HT1080 (cell line): ENCODE measurements at regions not wholly inside any gene's neighbourhood (a gene's known extent, or its start where the extent isn't known, plus 50 kb on each side); places are given as distances from the start of the nearest gene placed in this dataset.
"Not testable (repeated sequence)": the region's sequence is repeated elsewhere in the genome, so short reads cannot be mapped to it uniquely, and the experiment has no call there.

Source experiments
- DNase-seq: peaks from one replicate; pipeline ENCODE4 v3.0.0-alpha.2; 2015; ENCODE audit warnings: low read depth

DNA sequence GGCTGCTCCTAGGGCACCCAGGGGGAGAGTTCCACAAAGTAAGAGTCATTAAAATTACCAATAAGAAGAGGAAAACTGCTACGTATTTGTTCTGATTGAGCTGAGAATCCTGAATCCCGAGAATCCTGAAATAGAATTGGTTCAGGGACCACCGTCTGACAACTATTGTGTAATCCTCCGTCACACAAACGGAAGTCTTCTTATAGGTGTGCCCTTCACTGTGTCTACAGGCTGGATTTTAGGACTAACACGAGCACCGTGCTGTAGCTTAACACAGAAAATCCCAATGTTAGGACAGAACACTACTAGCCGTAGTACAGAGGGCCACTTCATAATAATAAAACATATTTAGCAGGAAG is 50.6 kb upstream of the RNF182 start:
- no peak for DNase-seq

DNA sequence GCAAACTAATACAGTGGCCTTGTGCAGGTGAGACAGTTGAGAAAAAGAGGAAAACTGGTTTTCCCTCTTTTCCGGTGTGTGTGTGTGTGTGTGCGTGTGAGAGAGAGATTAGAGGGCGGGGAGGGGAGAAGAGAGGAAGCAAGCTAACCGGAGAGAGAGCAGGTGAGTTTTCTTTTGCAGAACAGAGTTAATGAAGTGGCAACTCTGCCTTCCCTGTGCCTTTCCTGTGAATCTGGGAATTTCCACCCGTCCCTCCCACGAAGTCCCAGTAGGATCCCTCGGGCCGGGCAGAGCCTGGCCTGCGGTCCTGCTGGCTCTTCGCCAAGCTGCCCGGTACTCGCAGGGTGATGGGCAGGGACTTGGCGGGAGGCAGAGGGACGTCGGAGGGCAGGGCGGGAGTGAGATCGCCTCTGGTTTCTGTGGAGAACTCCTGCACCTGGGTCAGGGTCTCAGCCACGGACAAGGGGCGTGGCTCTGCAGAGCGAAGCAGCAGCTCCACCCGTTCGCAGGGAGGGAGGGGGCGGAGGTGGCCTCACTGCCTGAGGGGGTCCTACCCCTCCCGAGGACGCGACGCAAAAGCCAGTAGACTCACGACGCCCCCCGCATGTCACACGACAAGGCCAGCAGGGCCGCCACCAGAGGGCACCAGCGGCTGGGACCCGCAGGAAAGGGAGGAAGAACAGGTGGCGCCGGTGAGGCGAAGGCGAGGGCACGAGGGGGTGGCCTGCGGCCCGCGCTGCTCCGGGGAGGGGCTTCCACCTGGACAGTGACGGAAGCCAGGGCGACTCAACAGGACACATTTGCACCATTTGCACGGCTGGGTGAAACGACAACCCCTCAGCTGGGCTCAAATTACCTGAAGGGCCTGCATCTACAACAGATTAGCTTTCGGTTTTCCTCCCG is 51.2 kb upstream of the RNF182 start:
- DNase-seq, result peak; percentile 56

DNA sequence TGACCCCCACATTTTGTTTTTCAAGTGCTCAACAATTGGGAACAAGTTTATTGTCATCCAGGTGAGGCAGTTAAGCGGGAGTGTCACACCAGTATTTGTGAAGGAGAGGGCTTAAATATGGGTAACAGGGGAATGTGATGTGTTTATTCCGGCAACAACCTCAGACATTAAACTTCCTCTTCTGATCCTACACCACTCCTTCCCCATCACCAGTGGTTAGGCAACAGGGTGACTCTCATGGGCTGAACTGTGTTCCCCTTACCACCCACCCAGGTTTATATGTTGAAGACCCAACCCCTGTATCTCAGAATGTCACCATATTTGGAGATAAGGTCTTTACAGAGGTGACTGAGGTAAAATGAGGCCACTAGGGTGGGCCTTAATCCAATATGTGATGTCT is 52.1 kb upstream of the RNF182 start:
- no peak for DNase-seq

DNA sequence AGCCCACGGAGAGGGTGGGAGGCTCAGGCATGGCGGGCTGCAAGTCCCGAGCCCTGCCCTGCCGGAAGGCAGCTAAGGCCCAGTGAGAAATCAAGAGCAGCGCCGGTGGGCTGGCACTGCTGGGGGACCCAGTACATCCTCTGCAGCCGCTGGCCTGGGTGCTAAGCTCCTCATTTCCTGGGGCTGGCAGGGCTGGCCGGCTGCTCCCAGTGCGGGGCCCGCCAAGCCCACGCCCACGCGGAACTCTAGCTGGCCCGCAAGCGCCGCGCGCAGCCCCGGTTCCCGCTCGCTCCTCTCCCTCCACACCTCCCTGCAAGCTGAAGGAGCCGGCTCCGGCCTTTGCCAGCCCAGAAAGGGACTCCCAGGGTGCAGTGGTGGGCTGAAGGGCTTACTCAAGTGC is 52.7 kb upstream of the RNF182 start:
- DNase-seq, result not testable (repeated sequence)

DNA sequence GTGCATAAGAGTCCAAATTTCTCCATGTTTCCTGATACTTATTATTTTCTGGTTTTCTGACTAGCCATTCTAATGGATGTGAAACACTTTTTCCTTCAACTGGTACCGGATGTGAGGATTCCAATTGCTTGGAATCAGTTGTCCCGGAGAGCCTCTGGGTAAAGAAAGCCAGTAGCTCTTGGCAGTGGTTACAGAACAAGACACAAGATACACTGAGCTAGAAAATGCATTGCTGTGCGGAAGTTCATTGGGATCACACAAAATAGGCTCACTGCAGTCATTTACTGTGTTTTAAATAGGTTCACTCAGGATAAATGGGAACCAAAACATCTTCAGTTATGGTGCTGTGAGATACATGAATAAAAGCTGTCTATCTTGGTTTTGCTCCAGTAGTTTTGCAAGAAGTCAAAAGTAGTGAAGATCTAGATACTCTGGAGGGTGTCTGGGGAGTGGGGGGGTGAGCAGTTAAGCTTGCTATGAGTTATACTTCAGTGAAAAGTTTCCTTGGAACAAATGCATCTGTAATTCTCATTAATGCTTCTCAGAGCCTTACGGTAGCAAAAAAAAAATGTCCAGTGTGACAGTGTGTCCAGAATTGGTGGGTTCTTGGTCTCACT is 54.4 kb upstream of the RNF182 start:
- DNase-seq, result no peak

DNA sequence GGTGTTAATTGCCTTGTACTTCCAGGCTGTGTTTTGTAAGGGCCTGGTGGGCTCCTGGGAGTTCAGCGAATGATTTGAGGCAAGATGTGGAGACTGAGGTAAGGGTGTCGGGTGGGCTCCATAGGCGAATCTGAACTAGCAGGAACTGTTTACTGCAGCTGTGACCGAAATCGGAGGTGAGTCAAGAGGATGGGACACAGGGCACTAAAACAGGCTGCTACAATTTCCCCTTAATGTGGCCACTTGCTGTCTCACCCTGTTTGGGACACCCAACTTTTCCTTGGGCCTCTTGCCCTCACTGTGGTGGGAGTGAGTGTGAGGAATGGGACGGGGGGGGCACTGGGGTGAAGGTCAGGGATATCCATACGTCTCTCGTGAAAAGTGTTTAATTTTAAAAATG is 53.9 kb upstream of the MCUR1 start:
- no peak for DNase-seq

DNA sequence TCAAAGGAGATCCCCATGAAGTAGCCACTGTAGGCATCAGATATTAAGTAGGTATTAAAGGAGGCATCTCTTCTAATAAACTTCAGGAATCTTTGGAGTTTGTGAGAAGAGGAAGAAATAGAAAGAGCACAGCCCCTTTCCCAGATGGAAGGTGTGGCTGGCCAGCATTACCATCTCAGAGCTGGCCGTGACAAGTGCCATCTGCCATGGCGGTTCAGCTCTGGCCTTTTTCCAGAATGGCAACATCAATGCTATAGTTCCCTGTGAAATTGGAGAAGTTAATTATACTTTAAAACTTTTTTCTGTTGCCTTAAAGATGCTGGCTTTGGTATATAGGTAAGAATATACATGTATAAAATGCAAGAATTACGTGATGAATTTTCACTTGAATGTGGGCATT is 51.9 kb upstream of the MCUR1 start:
- DNase-seq, result no peak

DNA sequence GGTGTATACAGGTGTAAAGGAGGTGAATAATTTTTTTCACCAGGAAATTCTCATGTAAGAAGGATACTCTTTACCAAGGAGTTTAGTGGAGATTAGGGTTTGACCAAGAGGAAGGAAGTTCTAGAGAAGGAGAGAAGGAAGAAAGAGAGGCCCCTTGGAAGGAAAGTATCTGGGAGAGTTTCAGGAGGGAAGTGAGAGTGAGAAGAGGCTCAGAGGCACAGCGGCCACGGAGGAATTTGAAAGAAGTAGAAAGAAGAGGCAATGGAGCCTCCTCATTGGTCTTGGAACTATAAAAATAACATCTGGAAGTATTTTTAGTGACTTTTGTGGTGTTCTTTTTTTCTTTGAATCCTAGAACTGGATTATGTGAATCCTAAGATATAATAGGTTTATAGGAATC is 50.8 kb upstream of the MCUR1 start:
- no peak for DNase-seq

DNA sequence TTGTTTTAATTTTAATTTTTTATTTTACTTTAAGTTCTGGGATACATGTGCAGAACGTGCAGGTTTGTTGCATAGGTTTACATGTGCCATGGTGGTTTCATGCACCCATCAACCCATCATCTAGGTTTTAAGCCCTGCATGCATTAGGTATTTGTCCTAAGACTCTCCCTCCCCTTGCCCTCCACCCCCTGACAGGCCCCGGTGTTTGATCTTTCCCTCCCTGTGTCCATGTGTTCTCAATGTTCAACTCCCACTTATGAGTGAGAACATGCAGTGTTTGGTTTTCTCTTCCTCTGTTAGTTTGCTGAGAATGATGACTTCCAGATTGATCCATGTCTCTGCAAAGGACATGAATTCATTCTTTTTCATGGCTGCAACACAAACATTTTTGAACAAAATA is 50.3 kb upstream of the MCUR1 start:
- DNase-seq, result not testable (repeated sequence)
